ENCODE measurements at regions not wholly inside any gene's neighbourhood (a gene's known extent, or its start where the extent isn't known, plus 50 kb on each side); places are given as distances from the start of the nearest gene placed in this dataset.

GRCh38 chr15:67003586-67003985, 61.8 kb upstream of the SMAD3 start:
- no peak for TF ChIP-seq CTCF (IDR thresholded peaks at IDR 0.05)
- DNase-seq (ENCODE audit: low spot score) (no peak), ATAC-seq (ENCODE audit: low FRiP score) (no peak)

DNA sequence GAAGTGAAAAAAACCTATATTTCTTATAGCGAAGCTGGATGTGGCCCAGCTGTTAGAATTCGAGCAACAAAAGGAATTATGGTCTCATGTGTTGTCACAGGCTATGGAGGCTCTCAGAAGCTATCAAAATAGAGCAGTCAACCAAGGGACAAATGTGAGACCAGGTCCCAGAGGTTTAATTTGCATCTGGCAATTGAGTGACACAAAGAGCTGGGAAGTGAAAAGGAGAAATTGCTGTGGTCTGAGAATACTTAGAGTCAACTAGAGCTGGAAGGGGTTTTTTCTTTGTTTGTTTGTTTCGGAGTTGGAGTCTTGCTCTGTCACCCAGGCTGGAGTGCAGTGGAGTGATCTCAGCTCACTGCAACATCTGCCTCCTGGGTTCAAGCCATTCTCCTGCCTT, 61.3 kb upstream of the SMAD3 start:
- TF ChIP-seq CTCF (IDR thresholded peaks at IDR 0.05), result no peak
- no peak for DNase-seq (ENCODE audit: low spot score)
- no peak for ATAC-seq (ENCODE audit: low FRiP score)

DNA sequence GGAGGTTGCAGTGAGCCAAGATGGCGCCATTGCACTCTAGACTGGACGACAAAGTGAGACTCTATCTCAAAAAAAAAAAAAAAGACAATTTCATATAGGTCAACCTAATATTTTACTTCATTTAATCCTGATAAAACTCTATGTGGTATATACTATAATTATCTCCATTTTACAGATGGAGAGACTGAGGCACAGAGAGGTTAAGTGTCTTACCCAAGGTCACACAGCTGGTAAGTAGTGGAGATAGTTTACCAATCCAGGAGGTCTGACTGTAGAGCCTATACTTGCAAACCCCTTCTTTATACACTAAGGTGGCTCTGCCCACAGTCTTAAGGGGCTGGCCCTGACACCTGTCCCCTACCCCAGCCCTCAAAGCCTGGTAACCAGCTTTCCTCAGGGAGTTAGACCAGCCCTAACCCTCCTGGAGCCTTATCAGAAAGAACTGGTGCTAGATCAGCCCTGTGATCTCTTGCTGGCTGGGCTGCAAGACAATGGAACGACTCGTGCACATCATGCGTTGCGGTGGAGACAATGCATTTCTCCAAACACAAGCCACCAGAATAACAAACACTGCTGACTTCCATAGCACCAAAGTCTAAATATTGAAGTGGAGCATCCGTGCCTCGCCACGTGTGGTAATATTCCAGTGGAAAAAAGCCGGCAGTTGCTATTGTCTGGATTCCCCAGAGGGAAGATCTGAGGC, 60.0 kb upstream of the SMAD3 start:
- ATAC-seq (ENCODE audit: low FRiP score), result no peak
- no peak for DNase-seq (ENCODE audit: low spot score)
- TF ChIP-seq CTCF (IDR thresholded peaks at IDR 0.05), result no peak

- ATAC-seq (ENCODE audit: low FRiP score) (no peak), DNase-seq (ENCODE audit: low spot score) (no peak)
- TF ChIP-seq CTCF (IDR thresholded peaks at IDR 0.05), result no peak
Observed at GRCh38 chr15:67006083-67007065, 59.0 kb upstream of the SMAD3 start.

GRCh38 chr15:67009576-67010569, 55.5 kb upstream of the SMAD3 start:
- TF ChIP-seq CTCF (IDR thresholded peaks at IDR 0.05), result no peak

DNA sequence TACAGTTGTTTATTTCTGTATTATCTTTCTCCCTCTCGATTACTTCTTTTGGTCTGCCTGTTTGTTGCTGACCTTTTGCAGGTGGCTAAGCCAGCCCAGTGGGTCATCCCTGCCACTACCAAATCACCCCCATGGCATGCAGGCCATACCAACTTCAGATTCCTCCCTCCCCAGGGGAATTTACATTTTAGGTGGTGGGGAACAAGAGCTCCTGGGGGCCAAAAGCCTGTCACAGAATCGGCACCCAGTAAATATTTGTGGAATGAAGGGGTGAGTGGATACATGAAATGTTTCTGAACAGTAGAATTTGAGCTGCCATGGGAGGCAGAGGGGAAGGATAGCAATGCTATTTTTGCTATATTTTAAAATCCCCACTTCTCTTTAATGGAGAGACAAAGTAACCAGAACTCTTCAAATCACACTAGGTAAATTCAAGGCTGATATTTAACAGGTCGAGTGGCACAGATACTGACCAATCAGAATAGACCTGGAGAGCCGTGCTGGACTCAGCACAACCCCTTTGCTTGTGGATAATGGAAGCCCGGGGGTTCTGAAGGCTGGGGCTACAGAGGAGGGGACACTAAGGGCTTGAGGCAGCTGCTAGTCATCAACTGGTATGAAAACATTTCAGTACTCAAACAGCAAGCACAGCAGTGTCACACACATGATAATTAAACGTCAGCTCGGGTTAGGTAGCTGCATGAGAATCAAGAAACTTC, 54.3 kb upstream of the SMAD3 start:
- TF ChIP-seq CTCF (IDR thresholded peaks at IDR 0.05), result no peak
- ATAC-seq (ENCODE audit: low FRiP score), result no peak

More at GRCh38 chr15:67009576-67010569, 55.5 kb upstream of the SMAD3 start:
- ATAC-seq (ENCODE audit: low FRiP score) (no peak), DNase-seq (ENCODE audit: low spot score) (no peak)

More for the DNA sequence above, 54.3 kb upstream of the SMAD3 start:
- no peak for DNase-seq (ENCODE audit: low spot score)

Data from omental fat pad (tissue), 3 donors.